Ovary (tissue), 7 donors: ENCODE measurements at regions not wholly inside any gene's neighbourhood (a gene's known extent, or its start where the extent isn't known, plus 50 kb on each side); places are given as distances from the start of the nearest gene placed in this dataset.

ENCODE experiments used
- DNase-seq, 5 donors: peaks; one replicate each; pipeline ENCODE4 v3.0.0-alpha.2; 2019 to 2020
- H3K27ac ChIP-seq, 2 donors: fragments of 200-600 bp; one replicate each; pipeline versions ENCODE4 v1.5.1 to v1.8.0; 2019 to 2022
- H3K27me3 ChIP-seq: fragments of 200-600 bp; one replicate; pipeline ENCODE4 v1.8.0; 2022
- H3K36me3 ChIP-seq: fragments of 200-600 bp; sonication (generic); one replicate; pipeline ENCODE4 v1.5.1; 2019
- H3K4me1 ChIP-seq: one replicate; pipeline ENCODE4 v1.8.1; 2013; ENCODE audit warnings: mild to moderate bottlenecking, moderate library complexity; ENCODE audit not compliant: insufficient read depth
- H3K4me3 ChIP-seq: fragments of 200-600 bp; sonication (generic); one replicate; pipeline ENCODE4 v1.5.1; 2017
- H3K9me3 ChIP-seq, 2 donors: fragments of 200-600 bp in 1 of 2; sonication (generic) in 1 of 2; one replicate each; pipeline versions ENCODE4 v1.5.1 to v1.8.1; 2013 to 2019; ENCODE audit warnings: mild to moderate bottlenecking in 1 of 2, moderate library complexity in 1 of 2
- CTCF ChIP-seq, 3 donors: fragments of 450-650 bp in 2 of 3; fragments of 200-600 bp in 1 of 3; IDR thresholded peaks; one replicate each; pipeline versions ENCODE4 v1.5.1 to v1.8.0; 2016 to 2022; ENCODE audit warnings: antibody characterized with exemption in 3 of 3, mild to moderate bottlenecking in 1 of 3
- EP300 ChIP-seq: sonication (generic); formaldehyde crosslinking; IDR thresholded peaks from one replicate; pipeline ENCODE4 v1.6.1; 2017; ENCODE audit warnings: antibody characterized with exemption
- POLR2A ChIP-seq: fragments of 450-650 bp; IDR thresholded peaks from one replicate; pipeline ENCODE4 v1.6.1; 2017; ENCODE audit warnings: antibody characterized with exemption, mild to moderate bottlenecking, moderate library complexity
- WGBS, 3 donors: extraction: QIAGEN DNeasy Blood & Tissue Kit in 1 of 3; methylation state at CpG; one replicate each; pipeline versions ENCODE4 v1.1.5 to v1.1.7; 2013 to 2017; 5-methylcytosine and 5-hydroxymethylcytosine counted together
- intact Hi-C, 4 donors: fragments of 100-400 bp; cut with DNase I; formaldehyde crosslinking; loops; one replicate each; pipeline versions ENCODE4 v1.11.0 to v1.15.1; 2022 to 2023
- donor health status: DM: no; HTN: no; CAD: no; lungs with moderate emphysema.
- donor health status: DM: no; HTN: no; CAD: no.
- donor health status: Bipolar disorder and iron deficiency.
- donor health status: DM: no; HTN: no; CAD: no.
- donor health status: DM: yes; HTN: yes; CAD: no.

GRCh38 chr12:85662207-85662602 lies 174.0 kb downstream of the RASSF9 start:
- H3K4me3 ChIP-seq = no peak overlapping the region
- H3K36me3 ChIP-seq = no peaks in the 10 kb centered on the region
- intact Hi-C loops = no loop called here
- H3K27ac ChIP-seq = no peak overlapping the region
- no peak for DNase-seq
- no peaks in the 10 kb centered on the region for H3K9me3 ChIP-seq
- H3K27me3 ChIP-seq = no peaks in the 10 kb centered on the region
- H3K4me1 ChIP-seq = no peaks in the 10 kb centered on the region
- TF ChIP-seq POLR2A = no peak
- no peak for TF ChIP-seq EP300
- no peak for TF ChIP-seq CTCF (IDR thresholded peaks at IDR 0.05)

GRCh38 chr12:85663631-85664030 lies 172.6 kb downstream of the RASSF9 start:
- H3K36me3 ChIP-seq = no peaks in the 10 kb centered on the region
- intact Hi-C loops = no loop called here
- 74 to 84% (median 79%) methylated on average over 5 of the region's 5 CpGs for WGBS, 3 donors
- H3K4me3 ChIP-seq = no peak overlapping the region
- no peaks in the 10 kb centered on the region for H3K4me1 ChIP-seq
- no peak overlapping the region for H3K27ac ChIP-seq
- no peak for DNase-seq
- H3K9me3 ChIP-seq = no peaks in the 10 kb centered on the region
- H3K27me3 ChIP-seq = no peaks in the 10 kb centered on the region
- no peak for TF ChIP-seq EP300
- no peak for TF ChIP-seq POLR2A
- no peak for TF ChIP-seq CTCF (IDR thresholded peaks at IDR 0.05)

- H3K36me3 ChIP-seq = no peaks in the 10 kb centered on the region
- H3K9me3 ChIP-seq = no peaks in the 10 kb centered on the region
- intact Hi-C loops = no loop called here
- no peak overlapping the region for H3K4me3 ChIP-seq
- no peaks in the 10 kb centered on the region for H3K27me3 ChIP-seq
- H3K27ac ChIP-seq = no peak overlapping the region
- no peaks in the 10 kb centered on the region for H3K4me1 ChIP-seq
- no peak for DNase-seq
- TF ChIP-seq POLR2A (no peak), EP300 (no peak), CTCF (IDR thresholded peaks at IDR 0.05) (no peak)
Measured at GRCh38 chr12:85664429-85664828, 171.8 kb downstream of the RASSF9 start.

GRCh38 chr12:85669911-85670310 lies 166.3 kb downstream of the RASSF9 start:
- WGBS, 3 donors = 55 to 64% (median 58%) methylated on average over 1 of the region's 1 CpG
- no peaks in the 10 kb centered on the region for H3K9me3 ChIP-seq
- H3K27ac ChIP-seq = no peak overlapping the region
- H3K4me3 ChIP-seq = no peak overlapping the region
- TF ChIP-seq POLR2A = no peak
- TF ChIP-seq EP300 = no peak
- TF ChIP-seq CTCF (IDR thresholded peaks at IDR 0.05) = no peak
- H3K36me3 ChIP-seq = no peaks in the 10 kb centered on the region
- no peaks in the 10 kb centered on the region for H3K27me3 ChIP-seq
- intact Hi-C loops = no loop called here
- H3K4me1 ChIP-seq = no peaks in the 10 kb centered on the region
- DNase-seq = no peak

- no peak for TF ChIP-seq CTCF (IDR thresholded peaks at IDR 0.05)
- TF ChIP-seq EP300 = no peak
- TF ChIP-seq POLR2A = no peak
- H3K27ac ChIP-seq = no peak overlapping the region
- no peaks in the 10 kb centered on the region for H3K27me3 ChIP-seq
- intact Hi-C loops = no loop called here
- DNase-seq = no peak
- H3K4me1 ChIP-seq = no peaks in the 10 kb centered on the region
- H3K9me3 ChIP-seq = no peaks in the 10 kb centered on the region
- no peaks in the 10 kb centered on the region for H3K36me3 ChIP-seq
- no peak overlapping the region for H3K4me3 ChIP-seq
Measured at GRCh38 chr12:85672436-85672835, 163.8 kb downstream of the RASSF9 start.
